CD8-positive, alpha-beta memory T cell (primary cell): ENCODE measurements at regions not wholly inside any gene's neighbourhood (a gene's known extent, or its start where the extent isn't known, plus 50 kb on each side); places are given as distances from the start of the nearest gene placed in this dataset.

ENCODE experiments used
- CTCF ChIA-PET: fragments of 350-600 bp; sonication (Branson Sonifier 250); formaldehyde crosslinking; loops from one replicate; lab custom pipeline; 2021; ENCODE audit warnings: antibody characterized with exemption; lab: Charles Lee
- POLR2A ChIA-PET: fragments of 350-600 bp; sonication (Branson Sonifier 250); formaldehyde crosslinking; loops from one replicate; lab custom pipeline; 2021; ENCODE audit warnings: antibody characterized with exemption; lab: Charles Lee
- DNase-seq, 5 donors: peaks; one replicate each; pipeline versions ENCODE4 v3.0.0 to v3.0.0-alpha.2; 2020 to 2022; ENCODE audit warnings: mixed read lengths in 1 of 5
- H3K27ac ChIP-seq: one replicate; pipeline ENCODE4 v1.7.0; 2013; ENCODE audit warnings: low read depth, mild to moderate bottlenecking, low read length, moderate library complexity
- H3K27me3 ChIP-seq: 2 replicates; pipeline ENCODE4 v1.7.0; 2013; ENCODE audit warnings: low read length, mild to moderate bottlenecking; ENCODE audit not compliant: insufficient read depth, poor library complexity, severe bottlenecking
- H3K36me3 ChIP-seq: 2 replicates; pipeline ENCODE4 v1.7.0; 2013; ENCODE audit warnings: mild to moderate bottlenecking, low read length, moderate library complexity; ENCODE audit not compliant: insufficient read depth
- H3K4me1 ChIP-seq: 2 replicates; pipeline ENCODE4 v1.7.0; 2013; ENCODE audit warnings: mild to moderate bottlenecking, low read length, moderate library complexity; ENCODE audit not compliant: insufficient read depth
- H3K4me3 ChIP-seq: 2 replicates; pipeline ENCODE4 v1.7.0; 2013; ENCODE audit warnings: mild to moderate bottlenecking, low read length
- H3K9me3 ChIP-seq: 2 replicates; pipeline ENCODE4 v1.7.0; 2013; ENCODE audit warnings: mild to moderate bottlenecking, low read length
- H3K27ac Mint-ChIP-seq, 8 donors: one replicate each; pipeline ENCODE4 v1.8.0; 2020 to 2021; ENCODE audit warnings: mixed read lengths in 8 of 8, mild to moderate bottlenecking in 6 of 8, inconsistent platforms in 3 of 8, moderate library complexity in 3 of 8
- H3K27me3 Mint-ChIP-seq, 2 donors: one replicate each; pipeline ENCODE4 v1.8.0; 2020 to 2021; ENCODE audit warnings: mixed read lengths in 2 of 2, mild to moderate bottlenecking in 1 of 2, moderate library complexity in 1 of 2
- H3K36me3 Mint-ChIP-seq, 3 donors: one replicate each; pipeline ENCODE4 v1.8.0; 2020 to 2021; ENCODE audit warnings: mixed read lengths in 3 of 3, inconsistent platforms in 1 of 3, mild to moderate bottlenecking in 1 of 3
- H3K4me1 Mint-ChIP-seq, 3 donors: one replicate each; pipeline ENCODE4 v1.8.0; 2020 to 2021; ENCODE audit warnings: mixed read lengths in 3 of 3, inconsistent platforms in 1 of 3, mild to moderate bottlenecking in 1 of 3
- H3K4me3 Mint-ChIP-seq, 7 donors: one replicate each; pipeline ENCODE4 v1.8.0; 2020 to 2021; ENCODE audit warnings: mixed read lengths in 7 of 7, mild to moderate bottlenecking in 6 of 7, moderate library complexity in 4 of 7, inconsistent platforms in 2 of 7
- H3K9me3 Mint-ChIP-seq, 5 donors: one replicate each; pipeline ENCODE4 v1.8.0; 2020 to 2022; ENCODE audit warnings: mixed read lengths in 5 of 5, mild to moderate bottlenecking in 3 of 5, moderate library complexity in 2 of 5, inconsistent platforms in 1 of 5

DNA sequence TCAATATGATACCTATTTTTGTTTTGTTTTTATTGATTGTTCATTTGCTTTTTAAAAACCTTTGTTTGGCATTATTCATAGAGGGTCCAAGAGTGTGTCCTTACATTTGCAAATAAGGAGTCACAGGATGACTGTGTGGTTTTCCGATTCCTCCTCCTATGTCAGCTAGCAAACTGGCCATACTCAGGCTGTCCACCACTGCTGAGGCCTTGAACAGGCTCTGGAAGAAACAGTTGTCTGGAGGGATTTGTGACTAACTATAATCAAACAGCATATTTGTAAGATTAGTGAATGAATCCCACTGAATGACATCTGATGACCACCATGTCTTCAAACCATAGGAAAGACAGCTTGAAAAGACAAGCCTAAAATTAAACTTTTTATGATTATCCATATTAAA lies 423.4 kb upstream of the ATP11B start:
- H3K27me3 ChIP-seq = no peaks in the 10 kb centered on the region
- no peaks in the 10 kb centered on the region for H3K9me3 ChIP-seq
- Mint-ChIP-seq H3K36me3 (peaks cover 0 to 2% (median 0%) of the 10 kb centered on the region in 3 donors), H3K4me3 (no peak overlapping the region), H3K9me3 (peaks cover 0 to 6% (median 3%) of the 10 kb centered on the region in 5 donors), H3K27me3 (peaks cover 0 to 2% of the 10 kb centered on the region in 2 donors), H3K4me1 (no peaks in the 10 kb centered on the region), H3K27ac (no peak overlapping the region)
- H3K4me1 ChIP-seq = no peaks in the 10 kb centered on the region
- no peak overlapping the region for H3K4me3 ChIP-seq
- H3K27ac ChIP-seq = no peak overlapping the region
- ChIA-PET CTCF (no interaction called here), POLR2A (no interaction called here)
- H3K36me3 ChIP-seq = no peaks in the 10 kb centered on the region
- no peak for DNase-seq

DNA sequence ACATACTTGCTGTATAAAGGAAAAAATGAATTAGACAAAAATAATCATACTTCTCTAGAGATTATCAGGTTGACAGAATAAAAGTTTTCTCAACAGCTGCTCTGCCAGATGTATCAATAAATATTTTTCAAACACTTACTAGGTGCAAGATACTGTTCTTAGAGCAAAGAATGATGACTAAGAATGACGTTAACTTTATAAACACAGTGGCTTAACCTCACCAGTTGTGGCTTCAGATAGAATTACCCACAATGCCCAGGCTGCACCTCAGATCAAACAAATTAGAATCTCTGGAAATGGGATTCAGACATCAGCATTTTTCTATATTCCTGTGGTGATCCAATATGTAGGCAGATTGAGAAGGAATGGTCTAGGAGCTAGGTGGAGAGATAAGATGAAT lies 422.4 kb upstream of the ATP11B start:
- POLR2A ChIA-PET = no interaction called here
- H3K4me3 ChIP-seq = no peak overlapping the region
- Mint-ChIP-seq H3K4me3 (no peak overlapping the region), H3K4me1 (no peaks in the 10 kb centered on the region), H3K36me3 (peaks cover 0 to 2% (median 0%) of the 10 kb centered on the region in 3 donors), H3K9me3 (peaks cover 0 to 6% (median 3%) of the 10 kb centered on the region in 5 donors), H3K27me3 (peaks cover 0 to 2% of the 10 kb centered on the region in 2 donors), H3K27ac (no peak overlapping the region)
- H3K27ac ChIP-seq = no peak overlapping the region
- no peaks in the 10 kb centered on the region for H3K4me1 ChIP-seq
- H3K9me3 ChIP-seq = no peaks in the 10 kb centered on the region
- DNase-seq = no peak
- CTCF ChIA-PET = no interaction called here
- no peaks in the 10 kb centered on the region for H3K27me3 ChIP-seq
- H3K36me3 ChIP-seq = no peaks in the 10 kb centered on the region

DNA sequence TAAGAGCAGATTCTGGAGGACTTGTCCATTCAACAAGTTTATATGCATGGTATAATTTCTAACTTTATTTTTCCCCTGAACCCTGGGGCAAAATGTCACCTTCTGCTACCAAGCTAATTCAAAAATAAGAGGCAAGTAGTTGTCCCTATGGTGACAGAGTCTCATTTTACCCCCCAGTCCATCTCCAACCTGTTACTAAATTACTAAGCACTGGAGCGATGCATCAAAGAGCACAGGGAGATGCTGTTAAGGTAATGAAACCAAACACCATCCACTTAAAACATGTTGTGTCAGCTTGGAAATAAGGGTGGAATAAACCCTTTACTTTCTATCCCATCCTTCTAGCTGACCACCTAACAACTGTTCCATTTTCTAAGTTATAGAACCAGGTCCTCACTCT lies 417.4 kb upstream of the ATP11B start:
- H3K4me1 Mint-ChIP-seq = no peaks in the 10 kb centered on the region
- H3K9me3 Mint-ChIP-seq = peaks cover 0 to 5% (median 1%) of the 10 kb centered on the region in 5 donors
- no peak for DNase-seq
- ChIA-PET POLR2A (no interaction called here), CTCF (interaction anchor here (1.4 kb wide), 1 partner anchor 10 kb away, joined by 3 read pairs; no protein-coding TSS in a partner anchor)
- Histone ChIP-seq H3K4me3 (no peak overlapping the region), H3K27me3 (no peaks in the 10 kb centered on the region), H3K36me3 (no peaks in the 10 kb centered on the region), H3K4me1 (no peaks in the 10 kb centered on the region), H3K9me3 (no peaks in the 10 kb centered on the region), H3K27ac (no peak overlapping the region)
- no peak overlapping the region for H3K27ac Mint-ChIP-seq
- H3K4me3 Mint-ChIP-seq = no peak overlapping the region
- no peaks in the 10 kb centered on the region for H3K36me3 Mint-ChIP-seq
- H3K27me3 Mint-ChIP-seq = peaks cover 0 to 2% of the 10 kb centered on the region in 2 donors

DNA sequence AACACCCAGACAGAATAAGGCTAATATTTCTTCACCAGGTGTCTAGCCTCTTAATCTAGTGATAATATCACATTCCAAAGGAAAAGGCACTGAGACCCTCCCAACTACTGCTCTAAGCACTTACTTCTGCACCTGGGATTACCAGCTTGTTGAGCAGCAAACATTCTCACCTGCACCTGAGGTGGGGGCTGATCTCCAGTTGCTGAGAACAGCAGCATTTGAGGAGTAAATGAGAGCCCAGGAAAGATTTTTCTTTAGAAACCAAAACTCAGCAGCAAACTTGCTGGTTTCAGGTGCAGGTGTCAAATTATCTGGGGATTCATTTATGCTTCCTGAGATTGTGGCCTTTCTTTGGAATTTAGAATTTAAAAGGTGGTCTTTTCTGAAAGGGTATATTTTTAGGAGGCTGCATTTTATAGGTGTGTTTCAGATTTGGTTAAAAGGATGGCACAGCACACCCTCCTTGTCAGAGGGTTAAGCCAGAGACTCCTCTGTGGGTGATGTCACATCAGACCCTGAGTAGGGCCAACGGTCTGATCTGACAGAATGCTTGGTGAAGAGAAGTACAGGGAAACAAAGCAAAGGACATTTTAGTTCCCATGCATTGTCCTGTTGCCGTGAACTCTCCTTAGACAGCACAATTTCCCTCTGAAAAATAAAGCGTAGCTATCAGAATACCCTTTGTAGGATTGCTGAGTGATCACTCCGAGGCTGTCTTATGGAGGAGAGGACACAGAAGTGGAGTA lies 411.0 kb upstream of the ATP11B start:
- Mint-ChIP-seq H3K4me1 (no peaks in the 10 kb centered on the region), H3K36me3 (no peaks in the 10 kb centered on the region), H3K27me3 (no peaks in the 10 kb centered on the region), H3K9me3 (no peaks in the 10 kb centered on the region), H3K27ac (no peak overlapping the region), H3K4me3 (no peak overlapping the region)
- H3K9me3 ChIP-seq = no peaks in the 10 kb centered on the region
- no peaks in the 10 kb centered on the region for H3K36me3 ChIP-seq
- DNase-seq = no peak
- ChIA-PET POLR2A (no interaction called here), CTCF (no interaction called here)
- H3K4me1 ChIP-seq = no peaks in the 10 kb centered on the region
- no peaks in the 10 kb centered on the region for H3K27me3 ChIP-seq
- no peak overlapping the region for H3K4me3 ChIP-seq
- no peak overlapping the region for H3K27ac ChIP-seq

DNA sequence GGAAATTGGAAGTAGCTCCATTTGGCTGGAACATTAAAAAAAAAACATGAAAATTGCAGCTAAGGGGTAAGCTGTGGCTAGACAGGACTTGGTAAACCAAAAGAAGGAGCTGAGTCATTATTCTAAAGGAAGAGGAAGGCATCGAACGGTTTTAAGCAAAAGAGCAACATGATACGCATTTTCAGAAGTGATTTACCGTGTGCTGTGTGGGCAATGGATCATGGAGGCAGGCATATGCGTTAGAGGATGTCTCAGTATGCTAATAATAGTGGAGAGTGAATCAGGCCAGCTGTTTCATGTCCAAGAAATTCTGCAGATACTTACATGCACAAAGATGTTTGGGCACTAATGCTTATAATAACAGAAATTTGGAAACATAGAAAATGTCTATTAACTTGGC lies 409.1 kb upstream of the ATP11B start:
- no peaks in the 10 kb centered on the region for H3K27me3 ChIP-seq
- H3K4me1 Mint-ChIP-seq = no peaks in the 10 kb centered on the region
- H3K27me3 Mint-ChIP-seq = no peaks in the 10 kb centered on the region
- POLR2A ChIA-PET = no interaction called here
- no peaks in the 10 kb centered on the region for H3K36me3 ChIP-seq
- H3K4me3 ChIP-seq = no peak overlapping the region
- CTCF ChIA-PET = no interaction called here
- no peak overlapping the region for H3K27ac Mint-ChIP-seq
- no peak for DNase-seq
- no peaks in the 10 kb centered on the region for H3K36me3 Mint-ChIP-seq
- H3K9me3 ChIP-seq = no peaks in the 10 kb centered on the region
- H3K4me1 ChIP-seq = no peaks in the 10 kb centered on the region
- no peak overlapping the region for H3K27ac ChIP-seq
- no peak overlapping the region for H3K4me3 Mint-ChIP-seq
- H3K9me3 Mint-ChIP-seq = no peaks in the 10 kb centered on the region

DNA sequence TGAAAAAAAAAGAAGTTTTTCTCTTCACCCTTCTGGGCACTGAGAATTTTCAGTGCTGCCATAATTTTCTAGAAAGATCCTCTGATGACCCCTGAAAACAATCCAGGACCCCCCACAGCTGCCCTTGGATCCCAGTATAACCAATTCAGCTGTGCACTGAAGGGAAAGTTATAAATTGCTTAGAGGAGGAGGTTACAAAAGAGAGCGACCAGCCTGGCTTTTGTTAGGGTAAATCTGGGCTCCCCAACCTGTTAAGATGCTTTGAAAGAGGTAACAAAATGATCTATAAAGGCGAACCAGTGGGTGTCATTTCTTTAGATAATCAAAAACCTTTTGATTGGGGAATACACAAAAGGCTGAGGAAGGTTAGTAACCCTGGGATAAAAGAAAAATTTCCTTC lies 407.9 kb upstream of the ATP11B start:
- no peaks in the 10 kb centered on the region for H3K9me3 Mint-ChIP-seq
- no peak overlapping the region for H3K27ac Mint-ChIP-seq
- POLR2A ChIA-PET = no interaction called here
- Histone ChIP-seq H3K36me3 (no peaks in the 10 kb centered on the region), H3K27me3 (no peaks in the 10 kb centered on the region), H3K4me1 (no peaks in the 10 kb centered on the region), H3K9me3 (no peaks in the 10 kb centered on the region), H3K4me3 (no peak overlapping the region), H3K27ac (no peak overlapping the region)
- no peak overlapping the region for H3K4me3 Mint-ChIP-seq
- CTCF ChIA-PET = no interaction called here
- no peaks in the 10 kb centered on the region for H3K27me3 Mint-ChIP-seq
- H3K36me3 Mint-ChIP-seq = no peaks in the 10 kb centered on the region
- DNase-seq = no peak
- H3K4me1 Mint-ChIP-seq = no peaks in the 10 kb centered on the region

DNA sequence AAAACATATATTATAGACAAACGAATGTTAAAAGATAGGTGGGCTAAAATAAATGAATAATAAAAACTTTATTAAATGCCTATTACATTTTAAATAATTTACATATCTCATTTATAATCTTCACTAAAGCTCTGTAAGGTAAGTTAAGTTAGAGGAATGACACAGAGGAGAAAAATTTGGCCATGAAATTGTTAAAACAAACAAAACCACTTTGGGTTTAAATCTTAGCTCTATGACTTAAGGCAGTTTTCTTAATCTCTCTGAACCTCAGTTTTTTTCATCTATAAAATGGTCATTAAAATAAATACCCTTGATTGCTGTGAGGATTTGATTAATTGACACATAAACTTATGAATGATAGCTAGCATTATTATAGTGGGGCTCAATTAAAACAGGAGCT lies 404.8 kb upstream of the ATP11B start:
- Histone ChIP-seq H3K4me1 (no peaks in the 10 kb centered on the region), H3K27ac (no peak overlapping the region), H3K27me3 (no peaks in the 10 kb centered on the region), H3K4me3 (no peak overlapping the region), H3K36me3 (no peaks in the 10 kb centered on the region), H3K9me3 (no peaks in the 10 kb centered on the region)
- Mint-ChIP-seq H3K27me3 (peaks cover 0 to 2% of the 10 kb centered on the region in 2 donors), H3K9me3 (no peaks in the 10 kb centered on the region), H3K4me1 (no peaks in the 10 kb centered on the region), H3K4me3 (no peak overlapping the region), H3K36me3 (no peaks in the 10 kb centered on the region), H3K27ac (no peak overlapping the region)
- ChIA-PET POLR2A (no interaction called here), CTCF (no interaction called here)
- no peak for DNase-seq

DNA sequence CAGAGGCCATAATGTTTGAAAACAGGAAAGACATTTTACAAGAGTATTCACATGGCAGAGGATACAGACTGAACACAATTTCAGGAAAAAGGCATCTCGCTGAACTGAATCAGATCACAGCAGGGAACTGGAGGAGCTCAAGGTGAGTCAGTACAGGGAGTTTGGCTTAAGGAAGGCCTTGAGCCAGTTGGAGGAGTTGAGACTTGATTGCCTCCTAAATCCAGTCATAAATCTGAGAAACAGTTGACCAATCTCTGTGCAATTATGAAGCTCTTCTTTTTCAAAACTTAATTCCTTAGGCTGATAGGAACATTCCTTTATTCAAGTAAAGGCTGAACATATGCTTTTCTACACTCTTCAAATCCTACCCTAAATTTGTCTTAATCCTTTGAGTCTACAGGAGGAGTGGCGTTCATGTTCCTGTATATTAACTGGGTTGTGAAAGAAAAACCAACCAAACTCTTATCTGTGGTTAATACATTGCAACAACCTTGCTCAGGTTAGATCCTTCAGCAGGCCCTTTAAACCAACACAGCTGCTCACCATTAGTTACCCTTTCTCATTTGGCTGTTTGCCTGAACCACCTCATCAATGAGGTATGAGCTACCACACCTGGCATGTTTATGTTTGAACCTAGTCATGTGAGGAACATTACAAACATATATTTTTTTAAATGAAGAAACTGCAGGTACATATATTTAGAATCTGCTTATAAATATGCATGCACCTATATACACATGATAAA lies 404.1 kb upstream of the ATP11B start:
- H3K4me1 Mint-ChIP-seq = no peaks in the 10 kb centered on the region
- H3K36me3 ChIP-seq = no peaks in the 10 kb centered on the region
- H3K9me3 ChIP-seq = no peaks in the 10 kb centered on the region
- H3K27me3 Mint-ChIP-seq = peaks cover 0 to 2% of the 10 kb centered on the region in 2 donors
- H3K9me3 Mint-ChIP-seq = no peaks in the 10 kb centered on the region
- DNase-seq = no peak
- no peaks in the 10 kb centered on the region for H3K4me1 ChIP-seq
- POLR2A ChIA-PET = no interaction called here
- H3K36me3 Mint-ChIP-seq = no peaks in the 10 kb centered on the region
- no peak overlapping the region for H3K27ac ChIP-seq
- no peaks in the 10 kb centered on the region for H3K27me3 ChIP-seq
- H3K4me3 ChIP-seq = no peak overlapping the region
- H3K27ac Mint-ChIP-seq = no peak overlapping the region
- H3K4me3 Mint-ChIP-seq = no peak overlapping the region
- CTCF ChIA-PET = no interaction called here
